ENCODE measurements at regions not wholly inside any gene's neighbourhood (a gene's known extent, or its start where the extent isn't known, plus 50 kb on each side); places are given as distances from the start of the nearest gene placed in this dataset.

DNA sequence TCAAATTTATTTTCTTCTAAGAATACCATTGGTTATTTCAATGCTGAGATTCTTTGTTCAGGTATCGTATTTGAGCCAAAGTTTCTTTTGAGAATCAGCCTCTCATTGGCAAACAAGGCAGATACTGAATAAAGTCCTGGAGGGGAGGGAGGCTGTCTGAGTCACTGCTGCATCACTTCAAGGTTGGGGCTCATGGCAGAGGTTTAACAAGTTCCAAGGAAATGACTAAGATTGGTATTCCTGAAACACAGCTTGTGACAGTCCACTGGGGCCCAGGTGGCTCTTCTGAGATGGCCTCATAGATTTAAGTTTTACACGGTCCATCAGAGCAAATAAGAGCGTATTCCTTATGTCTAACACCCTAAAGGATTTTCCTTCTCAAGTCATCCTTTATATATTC lies 213.8 kb upstream of the STAC start:
- no peaks in the 10 kb centered on the region for H4K20me1 ChIP-seq (replicated peaks; ENCODE audit: control insufficient read depth, extremely low read depth, insufficient read depth, low read length)
- no peak overlapping the region for H3K27ac ChIP-seq (ENCODE audit: insufficient read depth, low read depth, low read length)
- no peak overlapping the region for H2AFZ ChIP-seq (ENCODE audit: low read depth, low read length)
- H3K79me2 ChIP-seq (ENCODE audit: control insufficient read depth, insufficient read depth, low read length): no peaks in the 10 kb centered on the region
- no TSS peak for BruUV-seq (replicated peaks)
- FAIRE-seq (no peak), DNase-seq (ENCODE audit: low read depth, low spot score) (peak; percentile 10)
- H3K9me1 ChIP-seq (replicated peaks; ENCODE audit: control insufficient read depth, extremely low read depth, insufficient read depth, low read length): no peaks in the 10 kb centered on the region
- H3K9me3 ChIP-seq (replicated peaks; ENCODE audit: control insufficient read depth, insufficient read depth, low read length): no peaks in the 10 kb centered on the region
- H3K4me2 ChIP-seq (ENCODE audit: insufficient read depth, low read length): no peak overlapping the region
- TF ChIP-seq FOS (IDR thresholded peaks at IDR 0.05; ENCODE audit: borderline replicate concordance, insufficient read depth, low read length): peak; percentile 83
- TF ChIP-seq GATA2 (IDR thresholded peaks at IDR 0.05; ENCODE audit: insufficient read depth, insufficient read length, low read depth, low read length): peak; percentile 64
- no peak for TF ChIP-seq EZH2 (IDR thresholded peaks at IDR 0.05; ENCODE audit: borderline replicate concordance, low read depth, low read length, severe bottlenecking)
- TF ChIP-seq POLR2AphosphoS5 (IDR thresholded peaks at IDR 0.05; ENCODE audit: insufficient read depth, low read depth, low read length): no peak
- TF ChIP-seq, protein P1, sequence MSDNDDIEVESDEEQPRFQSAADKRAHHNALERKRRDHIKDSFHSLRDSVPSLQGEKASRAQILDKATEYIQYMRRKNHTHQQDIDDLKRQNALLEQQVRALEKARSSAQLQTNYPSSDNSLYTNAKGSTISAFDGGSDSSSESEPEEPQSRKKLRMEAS (IDR thresholded peaks at IDR 0.05; ENCODE audit: insufficient read depth, insufficient read length): no peak
- CTCF ChIA-PET: no interaction called here
- no peak overlapping the region for H3K4me3 ChIP-seq (replicated peaks in 1 of 3; ENCODE audit: insufficient read depth in 1 of 3, low read depth in 1 of 3, low read length in 3 of 3)
- H3K27me3 ChIP-seq (ENCODE audit: control insufficient read depth in 2 of 2, insufficient read depth in 2 of 2, low read length in 2 of 2): no peaks in the 10 kb centered on the region
- intact Hi-C loops (cut with micrococcal nuclease) (no loop called here), dilution Hi-C loops (cut with MboI; ENCODE audit: extremely low pct_ligation_motif_present, low sequenced_read_pairs) (no loop called here)
- POLR2A ChIA-PET: no interaction called here
- no peaks in the 10 kb centered on the region for H3K4me1 ChIP-seq (ENCODE audit: control insufficient read depth, extremely low read depth, insufficient read depth, low read length)
- H3K9ac ChIP-seq (replicated peaks; ENCODE audit: extremely low read depth, insufficient read depth, low read length): no peak overlapping the region
- H3K36me3 ChIP-seq (ENCODE audit: control insufficient read depth in 2 of 2, extremely low read depth in 1 of 2, insufficient read depth in 2 of 2, low read length in 2 of 2): no peaks in the 10 kb centered on the region

DNA sequence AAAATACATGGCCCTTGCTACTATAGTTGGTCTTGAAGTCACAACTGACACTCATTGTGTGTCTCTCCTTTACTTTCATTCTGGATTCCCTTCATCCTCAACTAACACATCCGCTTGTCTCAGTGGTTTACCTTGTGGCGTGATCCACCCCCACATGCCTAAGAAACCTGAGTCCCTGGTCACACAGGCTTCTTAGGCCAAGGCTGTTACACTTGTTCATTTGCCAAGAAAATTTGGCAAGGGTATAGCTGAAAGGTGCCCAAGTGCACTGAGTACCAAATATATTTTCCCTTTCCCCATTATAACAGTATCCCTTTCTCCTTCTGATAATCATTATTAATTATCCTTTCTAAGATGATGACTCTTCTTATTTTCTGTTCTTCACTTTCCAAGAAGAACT lies 207.6 kb upstream of the STAC start:
- POLR2A ChIA-PET: no interaction called here
- dilution Hi-C loops (cut with MboI; ENCODE audit: extremely low pct_ligation_motif_present, low sequenced_read_pairs): no loop called here
- no peak for FAIRE-seq

More for the DNA sequence above, 207.6 kb upstream of the STAC start:
- no peak overlapping the region for H3K9ac ChIP-seq (replicated peaks; ENCODE audit: extremely low read depth, insufficient read depth, low read length)
- no peaks in the 10 kb centered on the region for H3K36me3 ChIP-seq (ENCODE audit: control insufficient read depth in 2 of 2, extremely low read depth in 1 of 2, insufficient read depth in 2 of 2, low read length in 2 of 2)
- no TSS peak for BruUV-seq (replicated peaks)
- no peaks in the 10 kb centered on the region for H3K9me3 ChIP-seq (replicated peaks; ENCODE audit: control insufficient read depth, insufficient read depth, low read length)
- H3K4me1 ChIP-seq (ENCODE audit: control insufficient read depth, extremely low read depth, insufficient read depth, low read length): no peaks in the 10 kb centered on the region
- no peak overlapping the region for H2AFZ ChIP-seq (ENCODE audit: low read depth, low read length)
- H4K20me1 ChIP-seq (replicated peaks; ENCODE audit: control insufficient read depth, extremely low read depth, insufficient read depth, low read length): no peaks in the 10 kb centered on the region
- H3K27me3 ChIP-seq (ENCODE audit: control insufficient read depth in 2 of 2, insufficient read depth in 2 of 2, low read length in 2 of 2): no peaks in the 10 kb centered on the region
- DNase-seq (ENCODE audit: low read depth, low spot score): no peak
- H3K4me2 ChIP-seq (ENCODE audit: insufficient read depth, low read length): no peak overlapping the region
- no peak overlapping the region for H3K27ac ChIP-seq (ENCODE audit: insufficient read depth, low read depth, low read length)
- CTCF ChIA-PET: no interaction called here
- H3K4me3 ChIP-seq (replicated peaks in 1 of 3; ENCODE audit: insufficient read depth in 1 of 3, low read depth in 1 of 3, low read length in 3 of 3): no peak overlapping the region
- H3K79me2 ChIP-seq (ENCODE audit: control insufficient read depth, insufficient read depth, low read length): no peaks in the 10 kb centered on the region
- TF ChIP-seq, protein P2, sequence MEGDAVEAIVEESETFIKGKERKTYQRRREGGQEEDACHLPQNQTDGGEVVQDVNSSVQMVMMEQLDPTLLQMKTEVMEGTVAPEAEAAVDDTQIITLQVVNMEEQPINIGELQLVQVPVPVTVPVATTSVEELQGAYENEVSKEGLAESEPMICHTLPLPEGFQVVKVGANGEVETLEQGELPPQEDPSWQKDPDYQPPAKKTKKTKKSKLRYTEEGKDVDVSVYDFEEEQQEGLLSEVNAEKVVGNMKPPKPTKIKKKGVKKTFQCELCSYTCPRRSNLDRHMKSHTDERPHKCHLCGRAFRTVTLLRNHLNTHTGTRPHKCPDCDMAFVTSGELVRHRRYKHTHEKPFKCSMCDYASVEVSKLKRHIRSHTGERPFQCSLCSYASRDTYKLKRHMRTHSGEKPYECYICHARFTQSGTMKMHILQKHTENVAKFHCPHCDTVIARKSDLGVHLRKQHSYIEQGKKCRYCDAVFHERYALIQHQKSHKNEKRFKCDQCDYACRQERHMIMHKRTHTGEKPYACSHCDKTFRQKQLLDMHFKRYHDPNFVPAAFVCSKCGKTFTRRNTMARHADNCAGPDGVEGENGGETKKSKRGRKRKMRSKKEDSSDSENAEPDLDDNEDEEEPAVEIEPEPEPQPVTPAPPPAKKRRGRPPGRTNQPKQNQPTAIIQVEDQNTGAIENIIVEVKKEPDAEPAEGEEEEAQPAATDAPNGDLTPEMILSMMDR (IDR thresholded peaks at IDR 0.05; ENCODE audit: extremely low read depth in 1 of 2, insufficient read depth in 1 of 2, low read depth in 1 of 2, low read length in 2 of 2): no peak
- no peak for TF ChIP-seq JUN (IDR thresholded peaks at IDR 0.05; ENCODE audit: borderline replicate concordance, insufficient read depth, insufficient read length, low read depth)
- TF ChIP-seq GATA2 (IDR thresholded peaks at IDR 0.05; ENCODE audit: insufficient read depth, insufficient read length, low read depth, low read length): no peak
- no peak for TF ChIP-seq MYC (IDR thresholded peaks at IDR 0.05; ENCODE audit: low read depth, low read length)
- TF ChIP-seq, protein P1 (IDR thresholded peaks at IDR 0.05; ENCODE audit: insufficient read depth, insufficient read length): no peak
- intact Hi-C loops (cut with micrococcal nuclease): no loop called here
- H3K9me1 ChIP-seq (replicated peaks; ENCODE audit: control insufficient read depth, extremely low read depth, insufficient read depth, low read length): no peaks in the 10 kb centered on the region
